Mesenchymal stem cell (in vitro differentiated cells and primary cell): ENCODE measurements at regions not wholly inside any gene's neighbourhood (a gene's known extent, or its start where the extent isn't known, plus 50 kb on each side); places are given as distances from the start of the nearest gene placed in this dataset.

ENCODE experiments used
- DNase-seq: peaks from one replicate; pipeline ENCODE4 v3.0.0-alpha.2; 2013
- H2AFZ ChIP-seq: one replicate; pipeline ENCODE4 v1.6.1; 2013; ENCODE audit warnings: low read depth, mild to moderate bottlenecking, control low read depth, inconsistent platforms, low read length, moderate library complexity
- H2AK5ac ChIP-seq: 2 replicates; pipeline ENCODE4 v1.6.1; 2013; ENCODE audit warnings: low read length, moderate library complexity, mild to moderate bottlenecking, inconsistent platforms; ENCODE audit not compliant: severe bottlenecking
- H2BK120ac ChIP-seq: one replicate; pipeline ENCODE4 v1.6.1; 2013; ENCODE audit warnings: low read depth, mild to moderate bottlenecking, inconsistent platforms, low read length, moderate library complexity
- H2BK12ac ChIP-seq, 2 experiments: one replicate each; pipeline ENCODE4 v1.6.1; 2013; ENCODE audit warnings: inconsistent platforms in 2 of 2, low read length in 2 of 2, mild to moderate bottlenecking in 2 of 2, moderate library complexity in 2 of 2, control low read depth in 1 of 2
- H2BK15ac ChIP-seq: one replicate; pipeline ENCODE4 v1.6.1; 2013; ENCODE audit warnings: mild to moderate bottlenecking, low read depth, inconsistent platforms; ENCODE audit not compliant: poor library complexity, severe bottlenecking
- H2BK5ac ChIP-seq: 2 replicates; pipeline ENCODE4 v1.6.1; 2013; ENCODE audit warnings: low read depth, mild to moderate bottlenecking, low read length, control low read depth, inconsistent platforms; ENCODE audit not compliant: poor library complexity, severe bottlenecking
- H3K14ac ChIP-seq, 2 experiments: one replicate each; pipeline ENCODE4 v1.6.1; 2013; ENCODE audit warnings: inconsistent platforms in 2 of 2, low read length in 2 of 2, control low read depth in 1 of 2, mild to moderate bottlenecking in 1 of 2, moderate library complexity in 1 of 2
- H3K18ac ChIP-seq, 2 experiments: one replicate each; pipeline ENCODE4 v1.6.1; 2013; ENCODE audit warnings: inconsistent platforms in 2 of 2, low read length in 2 of 2, control low read depth in 1 of 2, low read depth in 1 of 2, mild to moderate bottlenecking in 1 of 2
- H3K23ac ChIP-seq, 2 experiments: one replicate each; pipeline ENCODE4 v1.6.1; 2013; ENCODE audit warnings: inconsistent platforms in 2 of 2, low read length in 2 of 2, mild to moderate bottlenecking in 2 of 2, moderate library complexity in 2 of 2, control low read depth in 1 of 2
- H3K27ac ChIP-seq: 2 replicates; pipeline ENCODE4 v1.5.1; 2013; ENCODE audit warnings: mild to moderate bottlenecking, moderate library complexity, low read length, control low read depth, inconsistent platforms; ENCODE audit not compliant: poor library complexity, severe bottlenecking
- H3K27me3 ChIP-seq, 2 experiments: 2 replicates each; pipeline versions ENCODE4 v1.6.1 to v1.7.0; 2013; ENCODE audit warnings: low read length in 2 of 2, mild to moderate bottlenecking in 2 of 2, moderate library complexity in 2 of 2, control low read depth in 1 of 2, inconsistent platforms in 1 of 2; ENCODE audit not compliant: control insufficient read depth in 1 of 2, insufficient read depth in 1 of 2
- H3K36me3 ChIP-seq, 2 experiments: 2 replicates each; pipeline versions ENCODE4 v1.6.1 to v1.7.0; 2013; ENCODE audit warnings: low read length in 2 of 2, control low read depth in 1 of 2, inconsistent platforms in 1 of 2, low read depth in 1 of 2, mild to moderate bottlenecking in 1 of 2; ENCODE audit not compliant: insufficient read depth in 2 of 2, control insufficient read depth in 1 of 2
- H3K4ac ChIP-seq, 2 experiments: one replicate each; pipeline ENCODE4 v1.6.1; 2013; ENCODE audit warnings: inconsistent platforms in 2 of 2, low read length in 2 of 2, mild to moderate bottlenecking in 2 of 2, moderate library complexity in 2 of 2, control low read depth in 1 of 2, low read depth in 1 of 2
- H3K4me1 ChIP-seq: 2 replicates; pipeline ENCODE4 v1.6.1; 2013; ENCODE audit warnings: low read depth, low read length, control low read depth; ENCODE audit not compliant: control insufficient read depth, insufficient read depth
- H3K4me2 ChIP-seq: 2 replicates; pipeline ENCODE4 v1.6.1; 2013; ENCODE audit warnings: low read length, mild to moderate bottlenecking, inconsistent platforms; ENCODE audit not compliant: poor library complexity, severe bottlenecking
- H3K4me3 ChIP-seq, 2 experiments: 2 replicates each; pipeline versions ENCODE4 v1.5.1 to v1.7.0; 2013; ENCODE audit warnings: low read length in 2 of 2, mild to moderate bottlenecking in 2 of 2, control low read depth in 1 of 2, low read depth in 1 of 2; ENCODE audit not compliant: insufficient read depth in 1 of 2
- H3K79me1 ChIP-seq: replicated peaks from 2 replicates; pipeline ENCODE4 v1.6.1; 2013; ENCODE audit warnings: mild to moderate bottlenecking, control low read depth, low read length, inconsistent platforms; ENCODE audit not compliant: poor library complexity, severe bottlenecking
- H3K9ac ChIP-seq: 2 replicates; pipeline ENCODE4 v1.7.0; 2013; ENCODE audit warnings: mild to moderate bottlenecking, low read length, moderate library complexity
- H3K9me3 ChIP-seq: 2 replicates; pipeline ENCODE4 v1.7.0; 2013; ENCODE audit warnings: mild to moderate bottlenecking, low read length; ENCODE audit not compliant: control insufficient read depth
- H4K8ac ChIP-seq: one replicate; pipeline ENCODE4 v1.6.1; 2013; ENCODE audit warnings: inconsistent platforms, mild to moderate bottlenecking, low read length, moderate library complexity
- H4K91ac ChIP-seq: one replicate; pipeline ENCODE4 v1.6.1; 2013; ENCODE audit warnings: mild to moderate bottlenecking, low read length, inconsistent platforms
- WGBS: methylation state at CpG from one replicate; pipeline ENCODE4 v1.1.7; 2013; ENCODE audit warnings: mixed read lengths; 5-methylcytosine and 5-hydroxymethylcytosine counted together

- H3K27ac ChIP-seq: no peak overlapping the region
- H3K18ac ChIP-seq: no peak overlapping the region
- H4K91ac ChIP-seq: no peak overlapping the region
- no peak overlapping the region for H3K4me2 ChIP-seq
- no peak overlapping the region for H2BK15ac ChIP-seq
- DNase-seq: no peak
- no peak overlapping the region for H3K9ac ChIP-seq
- H3K23ac ChIP-seq: no peak overlapping the region
- H3K4me1 ChIP-seq: no peaks in the 10 kb centered on the region
- no peak overlapping the region for H2BK12ac ChIP-seq
- 49% methylated on average over 4 of the region's 4 CpGs for WGBS
- no peak overlapping the region for H2AK5ac ChIP-seq
- H3K27me3 ChIP-seq: peaks cover 56 to 67% of the 10 kb centered on the region in 2 experiments
- no peak overlapping the region for H3K14ac ChIP-seq
- H3K79me1 ChIP-seq: no peaks in the 10 kb centered on the region
- H4K8ac ChIP-seq: no peak overlapping the region
- H3K4ac ChIP-seq: no peak overlapping the region
- H2AFZ ChIP-seq: no peak overlapping the region
- H3K36me3 ChIP-seq: no peaks in the 10 kb centered on the region
- H3K4me3 ChIP-seq: no peak overlapping the region
- H2BK5ac ChIP-seq: no peak overlapping the region
- no peaks in the 10 kb centered on the region for H3K9me3 ChIP-seq
- no peak overlapping the region for H2BK120ac ChIP-seq
Observed at GRCh38 chr15:79195239-79195638, 87.3 kb upstream of the ANKRD34C start.

GRCh38 chr15:79194386-79194785 is 88.1 kb upstream of the ANKRD34C start:
- Histone ChIP-seq H3K23ac (no peak overlapping the region), H3K18ac (no peak overlapping the region), H4K91ac (no peak overlapping the region), H4K8ac (no peak overlapping the region), H2BK12ac (no peak overlapping the region), H2BK5ac (no peak overlapping the region), H3K14ac (no peak overlapping the region), H3K4me1 (no peaks in the 10 kb centered on the region), H2AK5ac (no peak overlapping the region), H3K4ac (no peak overlapping the region), H2BK120ac (no peak overlapping the region), H3K36me3 (no peaks in the 10 kb centered on the region), H3K27ac (no peak overlapping the region), H2AFZ (no peak overlapping the region), H3K4me2 (no peak overlapping the region), H3K9ac (no peak overlapping the region), H3K4me3 (no peak overlapping the region), H3K79me1 (no peaks in the 10 kb centered on the region), H2BK15ac (no peak overlapping the region), H3K27me3 (peaks cover 54 to 72% of the 10 kb centered on the region in 2 experiments), H3K9me3 (no peaks in the 10 kb centered on the region)
- WGBS: 60% methylated on average over 1 of the region's 3 CpGs
- DNase-seq: no peak

GRCh38 chr15:79193549-79193948 is 89.0 kb upstream of the ANKRD34C start:
- Histone ChIP-seq H2BK15ac (no peak overlapping the region), H2AK5ac (no peak overlapping the region), H3K36me3 (no peaks in the 10 kb centered on the region), H2BK5ac (no peak overlapping the region), H3K9me3 (no peaks in the 10 kb centered on the region), H2BK120ac (no peak overlapping the region), H3K14ac (no peak overlapping the region), H3K4me1 (no peaks in the 10 kb centered on the region), H4K91ac (no peak overlapping the region), H2AFZ (no peak overlapping the region), H3K23ac (no peak overlapping the region), H3K4me3 (no peak overlapping the region), H3K79me1 (no peaks in the 10 kb centered on the region), H3K27me3 (peaks cover 57 to 76% of the 10 kb centered on the region in 2 experiments), H3K18ac (no peak overlapping the region), H4K8ac (no peak overlapping the region), H3K9ac (no peak overlapping the region), H3K4ac (no peak overlapping the region), H3K4me2 (no peak overlapping the region), H3K27ac (no peak overlapping the region), H2BK12ac (no peak overlapping the region)
- WGBS: 60% methylated on average over 1 of the region's 2 CpGs
- DNase-seq: no peak

GRCh38 chr15:79193103-79193502 is 89.4 kb upstream of the ANKRD34C start:
- Histone ChIP-seq H2AFZ (no peak overlapping the region), H4K8ac (no peak overlapping the region), H3K23ac (no peak overlapping the region), H3K79me1 (no peaks in the 10 kb centered on the region), H2BK5ac (no peak overlapping the region), H3K4ac (no peak overlapping the region), H3K18ac (no peak overlapping the region), H3K9me3 (no peaks in the 10 kb centered on the region), H2AK5ac (no peak overlapping the region), H3K27ac (no peak overlapping the region), H3K4me3 (no peak overlapping the region), H3K4me1 (no peaks in the 10 kb centered on the region), H3K4me2 (no peak overlapping the region), H3K14ac (no peak overlapping the region), H2BK12ac (no peak overlapping the region), H3K36me3 (no peaks in the 10 kb centered on the region), H3K27me3 (peaks cover 53 to 78% of the 10 kb centered on the region in 2 experiments), H2BK120ac (no peak overlapping the region), H3K9ac (no peak overlapping the region), H4K91ac (no peak overlapping the region), H2BK15ac (no peak overlapping the region)
- DNase-seq: no peak
- 77% methylated on average over 6 of the region's 6 CpGs for WGBS
